PC-9 (cell line): ENCODE measurements at regions not wholly inside any gene's neighbourhood (a gene's known extent, or its start where the extent isn't known, plus 50 kb on each side); places are given as distances from the start of the nearest gene placed in this dataset.

ENCODE experiments used
- BruUV-seq: library from RNA; stranded (reverse); fragments of 400-500 nt; replicated peaks from 2 replicates; lab custom pipeline; 2021; lab: Mats Ljungman, UMichigan
- CTCF ChIA-PET: fragments of 300-600 bp; sonication (Branson Sonifier 250); formaldehyde crosslinking; loops from one replicate; lab custom pipeline; 2022; ENCODE audit warnings: antibody characterized with exemption; lab: Charles Lee
- POLR2A ChIA-PET: fragments of 300-600 bp; sonication (Branson Sonifier 250); formaldehyde crosslinking; loops from one replicate; lab custom pipeline; 2022; ENCODE audit warnings: antibody characterized with exemption; ENCODE audit not compliant: unreplicated experiment; lab: Charles Lee
- DNase-seq, 2 experiments: peaks; one replicate each; pipeline versions ENCODE4 v3.0.0 to v3.0.0-alpha.2; 2015 to 2022; ENCODE audit warnings: mixed read lengths in 1 of 2
- H2AFZ ChIP-seq: fragments of 200-600 bp; sonication (generic); 2 replicates; pipeline ENCODE4 v1.8.1; 2017; ENCODE audit warnings: antibody characterized with exemption
- H3F3A ChIP-seq: fragments of 200-600 bp; sonication (generic); 2 replicates; pipeline ENCODE4 v1.8.1; 2017; ENCODE audit warnings: antibody characterized with exemption, mild to moderate bottlenecking, low read depth; ENCODE audit not compliant: insufficient read depth
- H3K27ac ChIP-seq: fragments of 200-600 bp; sonication (generic); 2 replicates; pipeline ENCODE4 v1.6.1; 2016; ENCODE audit warnings: mixed run types
- H3K27me3 ChIP-seq: fragments of 200-600 bp; sonication (generic); 2 replicates; pipeline ENCODE4 v1.6.1; 2016; ENCODE audit warnings: low read depth, mixed run types; ENCODE audit not compliant: insufficient read depth
- H3K36me3 ChIP-seq: fragments of 200-600 bp; sonication (generic); 2 replicates; pipeline ENCODE4 v1.6.1; 2016; ENCODE audit warnings: low read depth, mixed run types
- H3K4me1 ChIP-seq: fragments of 200-600 bp; sonication (generic); replicated peaks from 2 replicates; pipeline ENCODE4 v1.6.1; 2016; ENCODE audit warnings: mixed run types; ENCODE audit not compliant: insufficient read depth
- H3K4me2 ChIP-seq: fragments of 200-600 bp; sonication (generic); 2 replicates; pipeline ENCODE4 v1.6.1; 2017; ENCODE audit warnings: mixed run types
- H3K4me3 ChIP-seq: fragments of 200-600 bp; sonication (generic); 2 replicates; pipeline ENCODE4 v1.6.1; 2016; ENCODE audit warnings: mixed run types
- H3K79me2 ChIP-seq: fragments of 200-600 bp; sonication (generic); 2 replicates; pipeline ENCODE4 v1.6.1; 2017; ENCODE audit warnings: low read depth, mixed run types
- H3K9me2 ChIP-seq: fragments of 200-600 bp; sonication (generic); 2 replicates; pipeline ENCODE4 v1.8.1; 2017; ENCODE audit warnings: mild to moderate bottlenecking; ENCODE audit not compliant: insufficient read depth
- H3K9me3 ChIP-seq: fragments of 200-600 bp; sonication (generic); 2 replicates; pipeline ENCODE4 v1.8.1; 2016; ENCODE audit warnings: low read depth; ENCODE audit not compliant: insufficient read depth
- H4K20me1 ChIP-seq: fragments of 200-600 bp; sonication (generic); 2 replicates; pipeline ENCODE4 v1.8.1; 2017; ENCODE audit not compliant: insufficient read depth
- EZH2 ChIP-seq: fragments of 200-600 bp; sonication (generic); IDR thresholded peaks from 2 replicates; pipeline ENCODE4 v1.8.0; 2017; ENCODE audit warnings: antibody characterized with exemption, low read depth
- intact Hi-C: fragments of 100-400 bp; cut with micrococcal nuclease; formaldehyde crosslinking; loops from one replicate; pipeline ENCODE4 v1.10.0; 2022; ENCODE audit not compliant: unreplicated experiment
- TF ChIP-seq, protein P1 (sequence below): fragments of 200-600 bp; sonication (generic); conservative IDR thresholded peaks from 2 replicates; pipeline ENCODE4 v1.6.1; 2017; ENCODE audit warnings: mixed run types, antibody characterized with exemption, mild to moderate bottlenecking, moderate library complexity

DNA sequence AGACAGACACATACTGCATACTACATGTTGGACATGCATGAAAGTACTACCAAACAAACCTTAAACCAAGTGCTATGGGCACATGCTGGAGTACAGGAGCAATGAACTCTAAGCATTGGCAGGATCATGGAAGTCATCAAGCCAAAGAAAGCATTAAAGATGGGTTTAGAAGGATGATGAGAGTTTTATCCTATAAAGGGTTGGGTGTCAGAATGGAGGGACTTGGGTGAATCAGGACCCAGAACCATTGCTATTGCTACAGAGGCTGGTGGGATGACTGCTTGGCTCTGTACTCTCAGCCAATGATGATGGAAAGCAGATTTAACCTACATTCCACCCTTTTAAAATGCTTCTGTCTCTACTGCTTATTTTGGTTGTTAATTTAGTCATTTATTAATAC, 233.9 kb upstream of the EDA2R start:
- no peak for DNase-seq
- H3F3A ChIP-seq, result no peaks in the 10 kb centered on the region
- no peaks in the 10 kb centered on the region for H3K27me3 ChIP-seq
- H3K79me2 ChIP-seq, result no peaks in the 10 kb centered on the region
- H3K4me2 ChIP-seq, result no peak overlapping the region
- TF ChIP-seq, protein P1, sequence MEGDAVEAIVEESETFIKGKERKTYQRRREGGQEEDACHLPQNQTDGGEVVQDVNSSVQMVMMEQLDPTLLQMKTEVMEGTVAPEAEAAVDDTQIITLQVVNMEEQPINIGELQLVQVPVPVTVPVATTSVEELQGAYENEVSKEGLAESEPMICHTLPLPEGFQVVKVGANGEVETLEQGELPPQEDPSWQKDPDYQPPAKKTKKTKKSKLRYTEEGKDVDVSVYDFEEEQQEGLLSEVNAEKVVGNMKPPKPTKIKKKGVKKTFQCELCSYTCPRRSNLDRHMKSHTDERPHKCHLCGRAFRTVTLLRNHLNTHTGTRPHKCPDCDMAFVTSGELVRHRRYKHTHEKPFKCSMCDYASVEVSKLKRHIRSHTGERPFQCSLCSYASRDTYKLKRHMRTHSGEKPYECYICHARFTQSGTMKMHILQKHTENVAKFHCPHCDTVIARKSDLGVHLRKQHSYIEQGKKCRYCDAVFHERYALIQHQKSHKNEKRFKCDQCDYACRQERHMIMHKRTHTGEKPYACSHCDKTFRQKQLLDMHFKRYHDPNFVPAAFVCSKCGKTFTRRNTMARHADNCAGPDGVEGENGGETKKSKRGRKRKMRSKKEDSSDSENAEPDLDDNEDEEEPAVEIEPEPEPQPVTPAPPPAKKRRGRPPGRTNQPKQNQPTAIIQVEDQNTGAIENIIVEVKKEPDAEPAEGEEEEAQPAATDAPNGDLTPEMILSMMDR, result no peak
- TF ChIP-seq EZH2, result no peak
- no peak overlapping the region for H2AFZ ChIP-seq
- no peaks in the 10 kb centered on the region for H3K9me2 ChIP-seq
- CTCF ChIA-PET, result no interaction called here
- POLR2A ChIA-PET, result no interaction called here
- H3K9me3 ChIP-seq, result no peaks in the 10 kb centered on the region
- no peaks in the 10 kb centered on the region for H4K20me1 ChIP-seq
- BruUV-seq, result no TSS peak
- H3K27ac ChIP-seq, result no peak overlapping the region
- no peaks in the 10 kb centered on the region for H3K36me3 ChIP-seq
- no peaks in the 10 kb centered on the region for H3K4me1 ChIP-seq
- no peak overlapping the region for H3K4me3 ChIP-seq
- intact Hi-C loops, result no loop called here

DNA sequence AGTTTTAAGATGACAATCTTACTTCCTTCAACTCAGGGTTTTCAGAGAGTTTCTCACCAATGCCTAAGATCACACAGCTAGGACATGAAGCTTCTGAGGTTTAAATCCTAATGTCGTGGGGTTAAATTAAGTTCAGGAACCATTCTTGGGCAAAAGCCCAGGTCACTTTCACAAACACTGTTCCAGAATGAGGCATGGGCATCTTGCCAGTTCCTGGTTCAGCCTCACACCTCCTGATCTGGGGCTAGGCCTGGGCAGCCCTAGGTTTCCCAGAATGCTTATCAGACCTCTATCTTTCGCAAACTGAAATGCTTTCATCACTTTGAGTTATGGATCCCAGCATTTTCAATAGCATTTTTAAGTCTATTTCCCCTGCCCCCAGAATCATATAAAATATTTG, 224.8 kb upstream of the EDA2R start:
- no peaks in the 10 kb centered on the region for H3K9me2 ChIP-seq
- H4K20me1 ChIP-seq, result no peaks in the 10 kb centered on the region
- no TSS peak for BruUV-seq
- H3K36me3 ChIP-seq, result no peaks in the 10 kb centered on the region
- no peak overlapping the region for H3K4me2 ChIP-seq
- no peaks in the 10 kb centered on the region for H3K9me3 ChIP-seq
- no peaks in the 10 kb centered on the region for H3K27me3 ChIP-seq
- POLR2A ChIA-PET, result no interaction called here
- H2AFZ ChIP-seq, result no peak overlapping the region
- CTCF ChIA-PET, result no interaction called here
- DNase-seq, result no peak
- no peak overlapping the region for H3K4me3 ChIP-seq
- H3F3A ChIP-seq, result no peaks in the 10 kb centered on the region
- no peaks in the 10 kb centered on the region for H3K4me1 ChIP-seq
- intact Hi-C loops, result no loop called here
- TF ChIP-seq, protein P1, result no peak
- no peak for TF ChIP-seq EZH2
- H3K27ac ChIP-seq, result no peak overlapping the region
- no peaks in the 10 kb centered on the region for H3K79me2 ChIP-seq

DNA sequence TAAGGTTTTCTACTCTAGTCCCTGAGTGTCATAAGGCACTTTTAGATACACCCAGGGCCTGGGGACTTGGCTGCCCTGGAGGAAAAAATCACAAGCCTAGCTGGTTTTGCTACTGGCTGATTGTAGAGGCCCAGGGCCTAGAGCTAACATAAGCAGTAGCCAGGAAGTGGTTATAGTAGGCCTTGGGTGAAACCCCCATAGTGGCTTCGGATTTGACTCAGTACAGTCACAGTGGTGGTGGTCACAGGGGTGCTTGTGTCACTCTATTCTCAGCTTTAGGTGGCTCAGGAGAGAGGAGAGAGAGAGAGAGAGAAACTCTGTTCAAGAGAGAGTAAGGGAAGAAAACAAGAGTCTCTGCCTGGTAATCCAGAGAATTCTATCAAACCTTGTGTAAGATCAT, 194.5 kb upstream of the EDA2R start:
- no peaks in the 10 kb centered on the region for H3K9me3 ChIP-seq
- POLR2A ChIA-PET, result no interaction called here
- no TSS peak for BruUV-seq

More for the DNA sequence above, 194.5 kb upstream of the EDA2R start:
- no peak overlapping the region for H3K4me2 ChIP-seq
- no peaks in the 10 kb centered on the region for H3K9me2 ChIP-seq
- H2AFZ ChIP-seq, result no peak overlapping the region
- no peak for TF ChIP-seq EZH2
- TF ChIP-seq, protein P1, result no peak
- no peaks in the 10 kb centered on the region for H3F3A ChIP-seq
- H3K4me3 ChIP-seq, result no peak overlapping the region
- no peaks in the 10 kb centered on the region for H3K4me1 ChIP-seq
- H3K36me3 ChIP-seq, result no peaks in the 10 kb centered on the region
- H3K27ac ChIP-seq, result no peak overlapping the region
- CTCF ChIA-PET, result no interaction called here
- DNase-seq, result no peak
- H4K20me1 ChIP-seq, result no peaks in the 10 kb centered on the region
- no peaks in the 10 kb centered on the region for H3K27me3 ChIP-seq
- intact Hi-C loops, result no loop called here
- H3K79me2 ChIP-seq, result no peaks in the 10 kb centered on the region
